GM12872 (cell line): ENCODE measurements at regions not wholly inside any gene's neighbourhood (a gene's known extent, or its start where the extent isn't known, plus 50 kb on each side); places are given as distances from the start of the nearest gene placed in this dataset.

Experiments
- CTCF ChIP-seq: IDR thresholded peaks from 3 replicates; pipeline ENCODE4 v1.5.1; 2011; ENCODE audit warnings: low read depth, mild to moderate bottlenecking, low read length, moderate library complexity; ENCODE audit not compliant: insufficient read depth

GRCh38 chr12:22740656-22741355, 115.8 kb downstream of the ETNK1 start:
- no peak for TF ChIP-seq CTCF

GRCh38 chr12:22743700-22744099, 118.7 kb downstream of the ETNK1 start:
- no peak for TF ChIP-seq CTCF

GRCh38 chr12:22744197-22744596, 119.2 kb downstream of the ETNK1 start:
- TF ChIP-seq CTCF, result no peak

GRCh38 chr12:22746720-22747119, 121.7 kb downstream of the ETNK1 start:
- no peak for TF ChIP-seq CTCF

- TF ChIP-seq CTCF, result no peak
Observed at GRCh38 chr12:22755629-22756028, 130.7 kb downstream of the ETNK1 start.

- no peak for TF ChIP-seq CTCF
Observed at GRCh38 chr12:22759769-22760674, 135.1 kb downstream of the ETNK1 start.

- TF ChIP-seq CTCF, result no peak
Observed at GRCh38 chr12:22765421-22766130, 140.6 kb downstream of the ETNK1 start.
